K562 (cell line): ENCODE measurements at regions not wholly inside any gene's neighbourhood (a gene's known extent, or its start where the extent isn't known, plus 50 kb on each side); places are given as distances from the start of the nearest gene placed in this dataset.
A peak's percentile ranks its signal among the peaks of the same experiment; 100 is the strongest.

Source experiments
- ATAC-seq: fragments of 200-7000 bp; cut with Tn5 transposase; 3 replicates; pipeline ENCODE4 v1.9.1; 2020; ENCODE audit warnings: moderate library complexity
- BruUV-seq: library from RNA; stranded (reverse); fragments of 400-500 nt; replicated peaks from 2 replicates; lab custom pipeline; 2021; lab: Mats Ljungman, UMichigan
- CTCF ChIA-PET: fragments of 300-600 bp; formaldehyde crosslinking; extraction: SDS; loops from one replicate; lab custom pipeline; 2021; ENCODE audit warnings: low intra/inter-chr PET ratio; lab: Yijun Ruan, JAX
- POLR2A ChIA-PET: fragments of 300-600, 350-650 bp; sonication (Branson Sonifier 250); formaldehyde crosslinking; extraction: SDS; loops from one replicate; lab custom pipeline; 2021; ENCODE audit warnings: antibody characterized with exemption, inconsistent platforms; lab: Yijun Ruan, JAX
- DNase-seq, 4 experiments: peaks; one replicate each; pipeline versions ENCODE4 v3.0.0 to v3.0.0-alpha.2; 2011 to 2018; ENCODE audit warnings: low spot score in 3 of 4, mixed read lengths in 3 of 4; ENCODE audit errors: extremely low read depth in 1 of 4
- FAIRE-seq: peaks from 2 replicates; lab custom pipeline; 2011; peaks lifted over from hg19 to GRCh38; lab: Jason Lieb, UNC
- H2AFZ ChIP-seq: 2 replicates; pipeline ENCODE4 v1.6.0; 2011; ENCODE audit warnings: low read depth, low read length, control low read depth, inconsistent platforms
- H3K27ac ChIP-seq: fragments of 200-600 bp; 3 replicates; pipeline ENCODE4 v1.8.0; 2011; ENCODE audit warnings: low read depth, mild to moderate bottlenecking, control low read depth, inconsistent platforms, low read length, moderate library complexity, mixed read lengths; ENCODE audit errors: extremely low read depth
- H3K27me3 ChIP-seq, 2 experiments: fragments of 300-600 bp in 1 of 2; 2 replicates in 1 of 2; 3 replicates in 1 of 2; pipeline versions ENCODE4 v1.6.0 to v1.8.0; 2011; ENCODE audit warnings: inconsistent platforms in 2 of 2, low read length in 2 of 2, mild to moderate bottlenecking in 1 of 2, mixed read lengths in 1 of 2, moderate library complexity in 1 of 2; ENCODE audit not compliant: control insufficient read depth in 2 of 2, insufficient read depth in 2 of 2
- H3K36me3 ChIP-seq: fragments of 300-600 bp; 3 replicates; pipeline ENCODE4 v1.8.0; 2011; ENCODE audit warnings: mild to moderate bottlenecking, low read length, inconsistent platforms; ENCODE audit not compliant: control insufficient read depth, insufficient read depth
- H3K4me1 ChIP-seq, 2 experiments: fragments of 200-600 bp in 1 of 2; replicated peaks in 1 of 2; 2 replicates in 1 of 2; 3 replicates in 1 of 2; pipeline versions ENCODE4 v1.5.1 to v1.8.0; 2011; ENCODE audit warnings: inconsistent platforms in 2 of 2, low read length in 2 of 2, mild to moderate bottlenecking in 1 of 2, mixed read lengths in 1 of 2, moderate library complexity in 1 of 2; ENCODE audit not compliant: control insufficient read depth in 2 of 2, insufficient read depth in 2 of 2
- H3K4me2 ChIP-seq: 2 replicates; pipeline ENCODE4 v1.6.1; 2011; ENCODE audit warnings: low read length, control low read depth, inconsistent platforms, mixed read lengths; ENCODE audit not compliant: insufficient read depth
- H3K4me3 ChIP-seq: fragments of 200-600 bp; sonication (generic), shearing (Covaris generic); 2 replicates; pipeline ENCODE4 v1.5.1; 2016; ENCODE audit warnings: control low read depth, inconsistent platforms
- H3K79me2 ChIP-seq: fragments of 200-600 bp; 3 replicates; pipeline ENCODE4 v1.8.0; 2011; ENCODE audit warnings: low read length, inconsistent platforms; ENCODE audit not compliant: control insufficient read depth, insufficient read depth
- H3K9ac ChIP-seq, 2 experiments: 2 replicates each; pipeline versions ENCODE4 v1.6.0 to v1.6.1; 2011; ENCODE audit warnings: low read depth in 2 of 2, low read length in 2 of 2, control low read depth in 1 of 2, inconsistent platforms in 1 of 2, mild to moderate bottlenecking in 1 of 2, mixed read lengths in 1 of 2; ENCODE audit not compliant: insufficient read depth in 1 of 2
- H3K9me1 ChIP-seq: one replicate; pipeline ENCODE4 v1.6.0; 2011; ENCODE audit warnings: inconsistent platforms, mild to moderate bottlenecking, low read length, moderate library complexity; ENCODE audit not compliant: control insufficient read depth, insufficient read depth
- H3K9me3 ChIP-seq: replicated peaks from 2 replicates; pipeline ENCODE4 v1.5.1; 2011; ENCODE audit warnings: low read depth, low read length, inconsistent platforms; ENCODE audit not compliant: control insufficient read depth, insufficient read depth
- H4K20me1 ChIP-seq: replicated peaks from 2 replicates; pipeline ENCODE4 v1.6.1; 2011; ENCODE audit warnings: low read length, inconsistent platforms, mixed read lengths; ENCODE audit not compliant: control insufficient read depth, insufficient read depth
- ATF2 ChIP-seq: sonication (generic); formaldehyde crosslinking; IDR thresholded peaks from 2 replicates; pipeline ENCODE4 v1.8.1; 2022; ENCODE audit warnings: missing genetic modification reagents
- BRF2 ChIP-seq: IDR thresholded peaks from 3 replicates; pipeline ENCODE4 v1.6.1; 2011; ENCODE audit warnings: borderline replicate concordance, mild to moderate bottlenecking; ENCODE audit not compliant: insufficient read length, insufficient read depth
- MAFF ChIP-seq: IDR thresholded peaks from 2 replicates; pipeline ENCODE4 v1.6.1; 2012; ENCODE audit warnings: low read length, improper control_type of control experiment
- MTA3 ChIP-seq: fragments of 450-650 bp; formaldehyde crosslinking; IDR thresholded peaks from 2 replicates; pipeline ENCODE4 v1.6.1; 2017; ENCODE audit warnings: mild to moderate bottlenecking, borderline replicate concordance
- NFXL1 ChIP-seq: fragments of 450-650 bp; formaldehyde crosslinking; IDR thresholded peaks from 2 replicates; pipeline ENCODE4 v1.4.0; 2021; ENCODE audit warnings: mild to moderate bottlenecking
- NR4A1 ChIP-seq, 2 experiments: fragments of 250-450 bp in 1 of 2; fragments of 450-650 bp in 1 of 2; sonication (Bioruptor Pico) in 1 of 2; IDR thresholded peaks; 2 replicates each; pipeline versions ENCODE4 v1.4.0 to v1.6.1; 2016 to 2020; ENCODE audit warnings: mild to moderate bottlenecking in 2 of 2, missing compliant biosample characterization in 1 of 2, missing genetic modification characterization in 1 of 2, moderate library complexity in 1 of 2
- SIN3B ChIP-seq: fragments of 450-650 bp; IDR thresholded peaks from 2 replicates; pipeline ENCODE4 v1.6.1; 2017; ENCODE audit warnings: low read depth, mild to moderate bottlenecking, moderate library complexity
- SNRNP70 ChIP-seq: fragments of 200-400 bp; formaldehyde crosslinking; optimal IDR thresholded peaks from 2 replicates; pipeline ENCODE3; 2017; ENCODE audit warnings: low read depth, low read length
- STAT5A ChIP-seq: IDR thresholded peaks from 2 replicates; pipeline ENCODE4 v1.6.1; 2012; ENCODE audit warnings: low read length, inconsistent platforms, borderline replicate concordance
- TEAD4 ChIP-seq, 2 experiments: sonication (generic) in 1 of 2; formaldehyde crosslinking in 1 of 2; IDR thresholded peaks; 2 replicates each; pipeline versions ENCODE4 v1.6.1 to v1.8.0; 2012 to 2022; ENCODE audit warnings: borderline replicate concordance in 1 of 2, inconsistent platforms in 1 of 2, low read length in 1 of 2, mild to moderate bottlenecking in 1 of 2, missing genetic modification reagents in 1 of 2
- TRIM24 ChIP-seq, 2 experiments: fragments of 450-650 bp; IDR thresholded peaks; 2 replicates each; pipeline ENCODE4 v1.6.1; 2016
- ZNF224 ChIP-seq: sonication (generic); formaldehyde crosslinking; IDR thresholded peaks from 2 replicates; pipeline ENCODE4 v1.8.0; 2022; ENCODE audit warnings: mild to moderate bottlenecking, missing genetic modification reagents
- ZNF23 ChIP-seq: fragments of 250-450 bp; sonication (Bioruptor Pico); IDR thresholded peaks from 2 replicates; pipeline ENCODE4 v1.4.0; 2020; ENCODE audit warnings: mild to moderate bottlenecking
- WGBS: fragments of 100-300 bp; shearing (Covaris generic); methylation state at CpG from one replicate; pipeline ENCODE4 v1.1.6; 2016; ENCODE audit warnings: low coverage, mixed read lengths; ENCODE audit not compliant: insufficient coverage; ENCODE audit errors: missing lambda C conversion rate; 5-methylcytosine and 5-hydroxymethylcytosine counted together
- in situ Hi-C: fragments of 300-500 bp; cut with MboI; formaldehyde crosslinking; loops from 4 replicates; pipeline ENCODE4 v1.15.0; 2018; ENCODE audit warnings: inconsistent platforms, mixed read lengths
- intact Hi-C: fragments of 100-400 bp; cut with micrococcal nuclease; formaldehyde crosslinking; loops from 2 replicates; pipeline ENCODE4 v1.14.2; 2022
- TF ChIP-seq, protein P1 (sequence below): fragments of 250-450 bp; sonication (Bioruptor Pico); IDR thresholded peaks from 2 replicates; pipeline ENCODE4 v1.6.1; 2021; ENCODE audit warnings: mild to moderate bottlenecking
- TF ChIP-seq, protein P2 (sequence below): sonication (generic); formaldehyde crosslinking; IDR thresholded peaks from 2 replicates; pipeline ENCODE4 v1.8.0; 2022; ENCODE audit warnings: missing genetic modification reagents, mild to moderate bottlenecking, moderate library complexity, borderline replicate concordance
- TF ChIP-seq, protein P3 (sequence below): fragments of 250-450 bp; sonication (Bioruptor Pico); IDR thresholded peaks from 2 replicates; pipeline ENCODE4 v1.4.0; 2020; ENCODE audit warnings: mild to moderate bottlenecking, moderate library complexity, borderline replicate concordance

- CTCF ChIA-PET = no interaction called here
- 0 out of 2 replicates have a peak, but pooled peaks cover 6% of the 10 kb centered on the region for H4K20me1 ChIP-seq
- H3K27me3 ChIP-seq = peaks cover 20 to 62% of the 10 kb centered on the region in 2 experiments; a peak in 4 of 5 replicates
- no peak overlapping the region for H3K4me2 ChIP-seq
- no peaks in the 10 kb centered on the region for H3K36me3 ChIP-seq
- 0 out of 3 replicates have a peak, but pooled peaks have one; percentile 20 for ATAC-seq
- no peak overlapping the region for H3K4me3 ChIP-seq
- POLR2A ChIA-PET = interaction anchor here (0.6 kb wide), 1 partner anchor 365 kb away, joined by 3 read pairs; no protein-coding TSS in a partner anchor
- H3K9me1 ChIP-seq = no peaks in the 10 kb centered on the region
- intact Hi-C loops = no loop called here
- in situ Hi-C loops = no loop called here
- WGBS = 21% methylated on average over 7 of the region's 7 CpGs
- no peak overlapping the region for H3K9ac ChIP-seq
- BruUV-seq = no TSS peak
- no peak for FAIRE-seq
- no peak for DNase-seq
- no peaks in the 10 kb centered on the region for H3K79me2 ChIP-seq
- peaks cover 0 to 50% of the 10 kb centered on the region in 2 experiments; a peak in 2 of 5 replicates for H3K4me1 ChIP-seq
- H3K9me3 ChIP-seq = no peaks in the 10 kb centered on the region
- H3K27ac ChIP-seq = no peak overlapping the region
- H2AFZ ChIP-seq = no peak overlapping the region
- TF ChIP-seq, protein P1, sequence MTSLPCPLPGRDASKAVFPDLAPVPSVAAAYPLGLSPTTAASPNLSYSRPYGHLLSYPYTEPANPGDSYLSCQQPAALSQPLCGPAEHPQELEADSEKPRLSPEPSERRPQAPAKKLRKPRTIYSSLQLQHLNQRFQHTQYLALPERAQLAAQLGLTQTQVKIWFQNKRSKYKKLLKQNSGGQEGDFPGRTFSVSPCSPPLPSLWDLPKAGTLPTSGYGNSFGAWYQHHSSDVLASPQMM (CRISPR knock-in tag) = no peak
- TF ChIP-seq MAFF = no peak
- TF ChIP-seq, protein P2, sequence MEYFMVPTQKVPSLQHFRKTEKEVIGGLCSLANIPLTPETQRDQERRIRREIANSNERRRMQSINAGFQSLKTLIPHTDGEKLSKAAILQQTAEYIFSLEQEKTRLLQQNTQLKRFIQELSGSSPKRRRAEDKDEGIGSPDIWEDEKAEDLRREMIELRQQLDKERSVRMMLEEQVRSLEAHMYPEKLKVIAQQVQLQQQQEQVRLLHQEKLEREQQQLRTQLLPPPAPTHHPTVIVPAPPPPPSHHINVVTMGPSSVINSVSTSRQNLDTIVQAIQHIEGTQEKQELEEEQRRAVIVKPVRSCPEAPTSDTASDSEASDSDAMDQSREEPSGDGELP (CRISPR knock-in tag) = no peak
- TF ChIP-seq, protein P3, sequence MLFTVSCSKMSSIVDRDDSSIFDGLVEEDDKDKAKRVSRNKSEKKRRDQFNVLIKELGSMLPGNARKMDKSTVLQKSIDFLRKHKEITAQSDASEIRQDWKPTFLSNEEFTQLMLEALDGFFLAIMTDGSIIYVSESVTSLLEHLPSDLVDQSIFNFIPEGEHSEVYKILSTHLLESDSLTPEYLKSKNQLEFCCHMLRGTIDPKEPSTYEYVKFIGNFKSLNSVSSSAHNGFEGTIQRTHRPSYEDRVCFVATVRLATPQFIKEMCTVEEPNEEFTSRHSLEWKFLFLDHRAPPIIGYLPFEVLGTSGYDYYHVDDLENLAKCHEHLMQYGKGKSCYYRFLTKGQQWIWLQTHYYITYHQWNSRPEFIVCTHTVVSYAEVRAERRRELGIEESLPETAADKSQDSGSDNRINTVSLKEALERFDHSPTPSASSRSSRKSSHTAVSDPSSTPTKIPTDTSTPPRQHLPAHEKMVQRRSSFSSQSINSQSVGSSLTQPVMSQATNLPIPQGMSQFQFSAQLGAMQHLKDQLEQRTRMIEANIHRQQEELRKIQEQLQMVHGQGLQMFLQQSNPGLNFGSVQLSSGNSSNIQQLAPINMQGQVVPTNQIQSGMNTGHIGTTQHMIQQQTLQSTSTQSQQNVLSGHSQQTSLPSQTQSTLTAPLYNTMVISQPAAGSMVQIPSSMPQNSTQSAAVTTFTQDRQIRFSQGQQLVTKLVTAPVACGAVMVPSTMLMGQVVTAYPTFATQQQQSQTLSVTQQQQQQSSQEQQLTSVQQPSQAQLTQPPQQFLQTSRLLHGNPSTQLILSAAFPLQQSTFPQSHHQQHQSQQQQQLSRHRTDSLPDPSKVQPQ (CRISPR knock-in tag) = no peak
- TF ChIP-seq TEAD4 (IDR thresholded peaks at IDR 0.05; ENCODE audit: low read length) = no peak
- no peak for TF ChIP-seq TEAD4 (CRISPR knock-in tag; IDR thresholded peaks at IDR 0.05; ENCODE audit: borderline replicate concordance)
- TF ChIP-seq ZNF224 (CRISPR knock-in tag) = no peak
- TF ChIP-seq SIN3B = no peak
- TF ChIP-seq NR4A1 (CRISPR knock-in tag; IDR thresholded peaks at IDR 0.05) = no peak
- no peak for TF ChIP-seq NR4A1 (tag; IDR thresholded peaks at IDR 0.05)
- TF ChIP-seq TRIM24 (IDR thresholded peaks at IDR 0.05) = no peak
- TF ChIP-seq MTA3 = no peak
- TF ChIP-seq SNRNP70 = no peak
- TF ChIP-seq ATF2 (CRISPR knock-in tag) = no peak
- no peak for TF ChIP-seq STAT5A
- TF ChIP-seq NFXL1 = no peak
- TF ChIP-seq ZNF23 (CRISPR knock-in tag) = no peak
- no peak for TF ChIP-seq BRF2
Measured at GRCh38 chr7:438361-438760, 81.3 kb downstream of the PDGFA start.
